Karpas-422 (cell line): ENCODE measurements at regions not wholly inside any gene's neighbourhood (a gene's known extent, or its start where the extent isn't known, plus 50 kb on each side); places are given as distances from the start of the nearest gene placed in this dataset.

Source experiments
- DNase-seq: peaks from one replicate; pipeline ENCODE4 v3.0.0-alpha.2; 2015
- H2AFZ ChIP-seq: fragments of 200-600 bp; sonication (generic); 2 replicates; pipeline ENCODE4 v1.6.1; 2014; ENCODE audit warnings: antibody characterized with exemption, low read length, mixed read lengths
- H3K27ac ChIP-seq: fragments of 200-600 bp; sonication (generic); 2 replicates; pipeline ENCODE4 v1.5.1; 2014; ENCODE audit warnings: mild to moderate bottlenecking, low read length, moderate library complexity
- H3K27me3 ChIP-seq: fragments of 200-600 bp; sonication (generic); 2 replicates; pipeline ENCODE4 v1.6.1; 2014; ENCODE audit warnings: low read length, mixed read lengths
- H3K36me3 ChIP-seq: fragments of 200-600 bp; sonication (generic); 2 replicates; pipeline ENCODE4 v1.6.1; 2014; ENCODE audit warnings: low read length, mixed read lengths; ENCODE audit not compliant: insufficient read depth
- H3K4me1 ChIP-seq: fragments of 200-600 bp; sonication (generic); 2 replicates; pipeline ENCODE4 v1.6.1; 2014; ENCODE audit warnings: mild to moderate bottlenecking, low read length, mixed read lengths
- H3K4me2 ChIP-seq: fragments of 200-600 bp; sonication (generic); 2 replicates; pipeline ENCODE4 v1.6.1; 2014; ENCODE audit warnings: low read length, low read depth, mild to moderate bottlenecking; ENCODE audit not compliant: poor library complexity, severe bottlenecking
- H3K4me3 ChIP-seq: fragments of 200-600 bp; sonication (generic); 2 replicates; pipeline ENCODE4 v1.5.1; 2014; ENCODE audit warnings: mild to moderate bottlenecking, antibody characterized with exemption, low read length, mixed read lengths
- H3K79me2 ChIP-seq: fragments of 200-600 bp; sonication (generic); 2 replicates; pipeline ENCODE4 v1.6.1; 2014; ENCODE audit warnings: mild to moderate bottlenecking, low read length, mixed read lengths
- H3K9ac ChIP-seq: fragments of 200-600 bp; sonication (generic); 2 replicates; pipeline ENCODE4 v1.6.0; 2014; ENCODE audit warnings: low read length
- H3K9me2 ChIP-seq: fragments of 200-600 bp; sonication (generic), shearing (Covaris generic); replicated peaks from 2 replicates; pipeline ENCODE4 v1.6.0; 2014; ENCODE audit warnings: mild to moderate bottlenecking, low read length, moderate library complexity; ENCODE audit not compliant: insufficient read depth
- H3K9me3 ChIP-seq: fragments of 300-700, 200-600 bp; sonication (generic); 2 replicates; pipeline ENCODE4 v1.6.1; 2014; ENCODE audit warnings: low read length, mixed read lengths
- H4K20me1 ChIP-seq: fragments of 200-600 bp; sonication (generic); 2 replicates; pipeline ENCODE4 v1.6.1; 2014; ENCODE audit warnings: mild to moderate bottlenecking, antibody characterized with exemption, low read length, low read depth; ENCODE audit not compliant: insufficient read depth

DNA sequence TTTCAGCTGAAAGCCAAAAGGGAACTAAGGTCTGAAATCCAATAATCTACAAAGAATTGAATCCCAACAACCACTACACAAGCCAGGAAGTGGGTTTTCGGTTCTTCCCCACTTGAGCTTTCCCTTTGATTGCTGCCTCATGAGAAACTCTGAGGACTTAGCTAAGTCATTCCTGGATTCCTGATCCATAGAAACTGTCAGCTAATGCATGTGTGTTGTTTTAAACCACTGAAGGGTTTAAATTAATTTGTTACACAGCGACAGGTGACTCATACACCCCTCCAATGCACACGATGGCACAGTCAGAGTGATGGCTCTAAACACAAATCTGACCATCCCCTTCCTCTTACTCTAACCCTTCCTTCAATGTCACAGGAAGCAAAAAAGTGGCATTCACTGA lies 282.9 kb downstream of the RAB28 start:
- no peaks in the 10 kb centered on the region for H3K9me3 ChIP-seq
- H3K9ac ChIP-seq: no peak overlapping the region
- no peaks in the 10 kb centered on the region for H3K27me3 ChIP-seq
- H3K4me3 ChIP-seq: no peak overlapping the region
- H3K27ac ChIP-seq: no peak overlapping the region
- H3K36me3 ChIP-seq: no peaks in the 10 kb centered on the region
- no peak for DNase-seq
- no peaks in the 10 kb centered on the region for H3K79me2 ChIP-seq
- no peaks in the 10 kb centered on the region for H4K20me1 ChIP-seq
- H3K4me2 ChIP-seq: no peak overlapping the region
- no peaks in the 10 kb centered on the region for H3K9me2 ChIP-seq
- no peak overlapping the region for H2AFZ ChIP-seq
- H3K4me1 ChIP-seq: 0 out of 2 replicates have a peak, but pooled peaks cover 4% of the 10 kb centered on the region

DNA sequence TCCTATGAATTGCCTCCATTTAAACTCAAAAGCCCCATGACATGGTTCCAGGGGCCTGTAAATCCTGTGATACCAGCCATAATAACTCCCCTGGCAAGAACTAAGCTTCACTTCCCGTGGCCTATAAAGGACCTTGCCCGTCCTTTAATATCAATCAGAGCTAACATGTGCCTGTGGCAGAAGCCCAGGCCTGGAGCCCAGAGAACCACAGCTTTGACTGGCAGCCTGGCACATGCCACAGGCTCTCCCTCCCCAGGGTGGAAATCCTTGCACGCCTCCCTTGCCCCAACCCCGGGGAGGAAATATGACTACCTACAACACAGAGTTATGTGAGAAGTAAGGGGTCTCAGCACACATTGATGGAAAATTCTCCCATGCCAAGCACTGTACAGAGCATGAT lies 287.4 kb downstream of the RAB28 start:
- Histone ChIP-seq H3K36me3 (no peaks in the 10 kb centered on the region), H3K27ac (no peak overlapping the region)

DNA sequence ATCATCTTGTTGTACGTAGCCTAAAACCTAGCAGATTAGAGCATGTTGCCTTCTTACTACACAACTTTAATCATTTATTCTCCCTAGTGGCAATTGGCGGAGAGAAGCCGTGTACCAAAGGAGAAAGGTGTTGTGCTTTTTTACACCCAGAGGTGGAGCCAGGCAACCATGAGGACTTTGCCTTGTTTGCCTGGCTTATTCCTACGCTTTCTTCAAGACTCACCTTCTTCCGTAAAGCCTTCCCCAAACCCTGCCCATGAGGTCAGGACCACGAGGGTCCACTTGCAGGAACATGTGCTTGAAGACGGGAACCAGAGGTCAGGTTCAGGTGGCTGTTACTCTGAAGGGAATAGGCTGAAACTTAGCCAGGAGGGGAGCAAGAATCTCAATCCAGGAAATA lies 290.5 kb downstream of the RAB28 start:
- Histone ChIP-seq H3K27me3 (no peaks in the 10 kb centered on the region), H4K20me1 (no peaks in the 10 kb centered on the region), H3K9ac (no peak overlapping the region), H3K9me3 (no peaks in the 10 kb centered on the region), H3K4me2 (no peak overlapping the region), H3K27ac (no peak overlapping the region), H3K4me3 (no peak overlapping the region), H2AFZ (no peak overlapping the region), H3K36me3 (no peaks in the 10 kb centered on the region), H3K4me1 (peaks cover 20% of the 10 kb centered on the region), H3K9me2 (no peaks in the 10 kb centered on the region), H3K79me2 (no peaks in the 10 kb centered on the region)
- DNase-seq: no peak

More for the DNA sequence above, 287.4 kb downstream of the RAB28 start:
- Histone ChIP-seq H3K4me1 (peaks cover 20% of the 10 kb centered on the region), H3K4me3 (no peak overlapping the region), H3K27me3 (no peaks in the 10 kb centered on the region), H2AFZ (no peak overlapping the region), H3K79me2 (no peaks in the 10 kb centered on the region), H3K9ac (no peak overlapping the region), H3K4me2 (no peak overlapping the region), H3K9me3 (no peaks in the 10 kb centered on the region), H4K20me1 (no peaks in the 10 kb centered on the region), H3K9me2 (no peaks in the 10 kb centered on the region)
- DNase-seq: no peak

DNA sequence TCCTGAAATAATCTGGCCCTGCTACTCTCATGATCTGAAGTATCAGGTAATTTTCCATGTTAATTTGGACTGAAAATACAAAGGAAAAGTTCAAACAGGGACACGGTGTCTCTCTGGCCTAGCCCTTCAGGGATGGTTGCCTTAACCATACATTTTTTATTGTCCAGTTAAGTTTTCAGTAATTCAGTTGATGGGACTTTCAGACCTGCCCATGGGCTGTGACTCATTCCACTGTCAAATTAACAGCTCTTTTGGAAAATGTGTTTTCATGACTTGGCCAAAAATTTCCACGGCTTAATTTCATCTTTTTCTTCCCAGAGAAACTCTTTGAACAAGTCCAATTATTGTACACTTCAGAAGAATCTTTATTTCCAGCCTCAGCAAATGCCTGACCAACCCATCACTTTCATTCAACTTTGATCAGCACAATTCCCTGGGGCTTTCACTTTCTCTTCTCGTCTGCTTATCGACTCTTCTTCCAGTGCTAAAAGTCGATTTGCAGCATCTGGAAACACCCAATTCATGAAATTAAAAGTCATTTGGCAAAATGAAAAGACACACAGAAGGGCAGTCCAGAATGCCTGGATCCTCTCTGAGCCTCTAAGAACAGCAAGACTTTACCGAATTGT lies 293.9 kb downstream of the RAB28 start:
- Histone ChIP-seq H3K9me2 (no peaks in the 10 kb centered on the region), H3K9ac (no peak overlapping the region), H3K9me3 (peaks cover 4% of the 10 kb centered on the region; the same call in 1 of the 2 replicates), H3K4me1 (peaks cover 10% of the 10 kb centered on the region), H3K27me3 (no peaks in the 10 kb centered on the region), H3K27ac (no peak overlapping the region), H3K4me3 (no peak overlapping the region), H3K4me2 (no peak overlapping the region), H3K79me2 (no peaks in the 10 kb centered on the region), H4K20me1 (no peaks in the 10 kb centered on the region), H2AFZ (no peak overlapping the region), H3K36me3 (0 out of 2 replicates have a peak, but pooled peaks cover 3% of the 10 kb centered on the region)
- DNase-seq: no peak

DNA sequence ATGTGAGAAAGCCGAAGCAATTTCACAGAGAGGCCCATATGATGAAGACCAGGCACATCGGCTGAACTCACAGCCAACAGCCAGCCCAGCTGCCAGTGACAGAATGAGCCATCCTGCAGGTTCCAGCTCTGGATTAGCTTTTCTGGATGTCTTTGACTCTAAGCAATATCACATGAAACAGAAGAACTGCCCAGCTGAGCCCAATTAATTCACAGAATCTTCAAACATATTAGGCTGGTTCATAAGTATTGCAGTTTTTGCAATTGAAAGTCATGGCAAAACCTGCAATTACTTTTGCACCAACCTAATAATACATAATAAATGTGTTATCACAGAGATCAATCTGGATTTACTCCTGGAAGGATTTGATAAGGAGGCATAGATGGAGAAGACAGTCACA lies 299.9 kb downstream of the RAB28 start:
- Histone ChIP-seq H3K4me2 (no peak overlapping the region), H3K4me3 (no peak overlapping the region), H4K20me1 (no peaks in the 10 kb centered on the region), H3K36me3 (peaks cover 3% of the 10 kb centered on the region; the same call in 1 of the 2 replicates), H3K27ac (no peak overlapping the region), H3K4me1 (no peaks in the 10 kb centered on the region), H2AFZ (no peak overlapping the region), H3K27me3 (no peaks in the 10 kb centered on the region), H3K9me2 (no peaks in the 10 kb centered on the region), H3K9me3 (peaks cover 10% of the 10 kb centered on the region; the same call in 1 of the 2 replicates), H3K9ac (no peak overlapping the region), H3K79me2 (no peaks in the 10 kb centered on the region)
- no peak for DNase-seq

DNA sequence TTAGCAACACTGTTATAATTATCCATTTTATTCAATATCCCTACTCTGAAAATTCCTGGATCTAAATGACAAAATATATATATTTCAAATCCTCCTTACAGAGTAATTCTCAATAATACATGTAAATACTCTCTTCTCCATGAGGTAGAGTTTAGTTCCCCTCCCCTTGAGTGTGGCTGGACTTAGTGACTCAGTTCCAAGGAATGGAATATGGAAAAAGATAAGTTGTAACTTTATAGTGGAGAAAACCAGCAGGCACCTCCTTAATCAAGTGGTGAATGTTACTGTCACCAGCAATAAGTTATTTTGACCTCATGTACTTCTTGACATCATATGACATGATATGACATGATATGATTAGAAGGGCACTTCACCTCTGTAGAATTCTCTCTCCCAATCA lies 302.0 kb downstream of the RAB28 start:
- H3K36me3 ChIP-seq: peaks cover 3% of the 10 kb centered on the region; the same call in 1 of the 2 replicates
- H3K9me2 ChIP-seq: no peaks in the 10 kb centered on the region
- H3K4me3 ChIP-seq: no peak overlapping the region
- no peak overlapping the region for H2AFZ ChIP-seq
- H3K79me2 ChIP-seq: no peaks in the 10 kb centered on the region
- no peak overlapping the region for H3K4me2 ChIP-seq
- peaks cover 3% of the 10 kb centered on the region; the same call in 1 of the 2 replicates for H3K27me3 ChIP-seq
- DNase-seq: no peak
- H3K9me3 ChIP-seq: peaks cover 10% of the 10 kb centered on the region; the same call in 1 of the 2 replicates
- no peak overlapping the region for H3K9ac ChIP-seq
- H4K20me1 ChIP-seq: no peaks in the 10 kb centered on the region
- H3K4me1 ChIP-seq: peaks cover 13% of the 10 kb centered on the region
- no peak overlapping the region for H3K27ac ChIP-seq

DNA sequence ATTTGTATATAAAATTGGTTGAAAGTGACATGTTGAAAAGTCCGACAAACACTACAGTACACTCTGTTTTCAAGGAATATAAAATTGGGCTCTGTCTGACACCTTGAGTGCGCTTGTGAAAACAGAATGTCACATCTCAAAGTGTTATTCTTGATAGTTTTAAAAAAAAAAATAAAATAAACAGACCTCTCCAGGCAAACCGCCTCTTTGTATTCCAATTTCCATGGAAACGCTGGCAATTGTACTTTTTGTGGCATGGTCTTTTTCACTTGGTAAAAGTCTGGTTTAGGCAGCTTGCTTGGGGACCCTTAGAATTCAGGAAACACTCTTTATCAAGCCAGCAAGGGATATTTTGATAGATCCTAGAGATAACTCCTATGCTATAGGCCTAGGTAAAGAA lies 302.5 kb downstream of the RAB28 start:
- DNase-seq: no peak
- peaks cover 3% of the 10 kb centered on the region; the same call in 1 of the 2 replicates for H3K36me3 ChIP-seq
- H2AFZ ChIP-seq: no peak overlapping the region
- peaks cover 10% of the 10 kb centered on the region; the same call in 1 of the 2 replicates for H3K9me3 ChIP-seq
- no peaks in the 10 kb centered on the region for H4K20me1 ChIP-seq
- no peak overlapping the region for H3K27ac ChIP-seq
- H3K9ac ChIP-seq: no peak overlapping the region
- no peak overlapping the region for H3K4me3 ChIP-seq
- H3K79me2 ChIP-seq: no peaks in the 10 kb centered on the region
- no peak overlapping the region for H3K4me2 ChIP-seq
- peaks cover 3% of the 10 kb centered on the region; the same call in 1 of the 2 replicates for H3K27me3 ChIP-seq
- H3K9me2 ChIP-seq: no peaks in the 10 kb centered on the region
- H3K4me1 ChIP-seq: peaks cover 16% of the 10 kb centered on the region

DNA sequence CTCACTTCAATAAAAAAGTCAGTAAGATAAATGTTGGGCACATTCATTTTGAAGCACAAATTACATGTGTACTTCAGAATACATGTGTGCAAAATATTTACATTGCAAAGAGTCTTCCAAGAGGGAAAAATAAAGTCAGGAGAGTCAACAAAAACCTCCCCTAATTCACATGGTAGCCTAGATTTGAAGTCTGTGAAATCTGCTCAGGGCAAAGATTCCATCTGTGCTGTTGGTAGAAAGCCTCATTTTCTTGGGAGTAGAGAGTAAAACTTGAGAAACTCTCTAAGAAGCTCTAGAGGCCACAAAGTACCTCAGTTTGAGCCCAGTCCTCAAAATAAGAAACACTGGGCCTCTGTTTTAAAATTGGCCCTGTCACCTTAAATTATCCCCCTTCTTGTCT lies 303.4 kb downstream of the RAB28 start:
- Histone ChIP-seq H3K4me2 (no peak overlapping the region), H3K36me3 (no peaks in the 10 kb centered on the region; the same call in 1 of the 2 replicates), H3K27me3 (peaks cover 3% of the 10 kb centered on the region; the same call in 1 of the 2 replicates), H3K9ac (no peak overlapping the region), H3K79me2 (no peaks in the 10 kb centered on the region), H2AFZ (no peak overlapping the region), H4K20me1 (no peaks in the 10 kb centered on the region), H3K27ac (no peak overlapping the region), H3K9me2 (no peaks in the 10 kb centered on the region), H3K4me3 (no peak overlapping the region), H3K9me3 (peaks cover 7% of the 10 kb centered on the region; the same call in 1 of the 2 replicates), H3K4me1 (peaks cover 26% of the 10 kb centered on the region)
- DNase-seq: no peak
